Liver (tissue), 8 donors: ENCODE measurements at regions not wholly inside any gene's neighbourhood (a gene's known extent, or its start where the extent isn't known, plus 50 kb on each side); places are given as distances from the start of the nearest gene placed in this dataset.

Experiments used
- DNase-seq: peaks from one replicate; pipeline ENCODE4 v3.0.0-alpha.2; 2017; ENCODE audit warnings: low spot score
- H3K27ac ChIP-seq, 2 donors: one replicate each; pipeline ENCODE4 v1.7.0; 2013; ENCODE audit warnings: inconsistent platforms in 2 of 2, low read length in 2 of 2, control low read depth in 1 of 2, low read depth in 1 of 2, mild to moderate bottlenecking in 1 of 2
- H3K27me3 ChIP-seq, 4 donors: one replicate each; pipeline versions ENCODE4 v1.6.1 to v1.7.0; 2013; ENCODE audit warnings: low read length in 3 of 4, inconsistent platforms in 1 of 4, mild to moderate bottlenecking in 1 of 4, moderate library complexity in 1 of 4; ENCODE audit not compliant: control insufficient read depth in 4 of 4, insufficient read depth in 4 of 4
- H3K36me3 ChIP-seq, 4 donors: one replicate each; pipeline versions ENCODE4 v1.6.1 to v1.7.0; 2013; ENCODE audit warnings: low read length in 3 of 4, mild to moderate bottlenecking in 3 of 4, low read depth in 1 of 4, moderate library complexity in 1 of 4; ENCODE audit not compliant: control insufficient read depth in 4 of 4, insufficient read depth in 3 of 4
- H3K4me1 ChIP-seq, 4 donors: one replicate each; pipeline versions ENCODE4 v1.6.1 to v1.7.0; 2013; ENCODE audit warnings: low read length in 3 of 4, mild to moderate bottlenecking in 3 of 4, moderate library complexity in 1 of 4; ENCODE audit not compliant: control insufficient read depth in 4 of 4, insufficient read depth in 4 of 4
- H3K4me3 ChIP-seq, 3 donors: one replicate each; pipeline versions ENCODE4 v1.6.1 to v1.7.0; 2013; ENCODE audit warnings: low read length in 3 of 3, control low read depth in 1 of 3, low read depth in 1 of 3, mild to moderate bottlenecking in 1 of 3
- H3K9ac ChIP-seq, 2 donors: one replicate each; pipeline ENCODE4 v1.7.0; 2013; ENCODE audit warnings: low read length in 2 of 2, mild to moderate bottlenecking in 2 of 2, moderate library complexity in 2 of 2, control low read depth in 1 of 2, low read depth in 1 of 2
- H3K9me3 ChIP-seq, 4 donors: one replicate each; pipeline versions ENCODE4 v1.6.1 to v1.7.0; 2013; ENCODE audit warnings: low read length in 3 of 4; ENCODE audit not compliant: control insufficient read depth in 4 of 4
- EGR1 ChIP-seq, 2 donors: IDR thresholded peaks; 2 replicates each; pipeline ENCODE4 v1.6.1; 2016 to 2018; ENCODE audit warnings: antibody characterized with exemption in 2 of 2, low read depth in 2 of 2
- FOXA1 ChIP-seq: IDR thresholded peaks from 2 replicates; pipeline ENCODE4 v1.6.1; 2016; ENCODE audit warnings: antibody characterized with exemption
- FOXA2 ChIP-seq: IDR thresholded peaks from 2 replicates; pipeline ENCODE4 v1.6.1; 2016; ENCODE audit warnings: antibody characterized with exemption
- GABPA ChIP-seq, 2 donors: IDR thresholded peaks in 1 of 2; conservative IDR thresholded peaks in 1 of 2; 2 replicates each; pipeline ENCODE4 v1.6.1; 2016; ENCODE audit warnings: antibody characterized with exemption in 2 of 2, mild to moderate bottlenecking in 1 of 2, moderate library complexity in 1 of 2
- HNF4A ChIP-seq, 2 donors: conservative IDR thresholded peaks; 2 replicates each; pipeline ENCODE4 v1.6.1; 2016; ENCODE audit warnings: antibody characterized with exemption in 2 of 2, mild to moderate bottlenecking in 2 of 2
- HNF4G ChIP-seq: IDR thresholded peaks from 2 replicates; pipeline ENCODE4 v1.6.1; 2016; ENCODE audit warnings: antibody characterized with exemption
- NR2F2 ChIP-seq: IDR thresholded peaks from 2 replicates; pipeline ENCODE4 v1.6.1; 2016; ENCODE audit warnings: antibody characterized with exemption
- RAD21 ChIP-seq, 2 donors: IDR thresholded peaks; 2 replicates each; pipeline ENCODE4 v1.6.1; 2016; ENCODE audit warnings: antibody characterized with exemption in 2 of 2, mild to moderate bottlenecking in 2 of 2
- SP1 ChIP-seq: IDR thresholded peaks from 2 replicates; pipeline ENCODE4 v1.6.1; 2018; ENCODE audit warnings: antibody characterized with exemption, mild to moderate bottlenecking
- TAF1 ChIP-seq: conservative IDR thresholded peaks from 2 replicates; pipeline ENCODE4 v1.6.1; 2016; ENCODE audit warnings: antibody characterized with exemption, mild to moderate bottlenecking
- YY1 ChIP-seq: IDR thresholded peaks from 2 replicates; pipeline ENCODE4 v1.6.1; 2016; ENCODE audit warnings: antibody characterized with exemption, mild to moderate bottlenecking
- WGBS: extraction: QIAGEN DNeasy Blood & Tissue Kit; methylation state at CpG from one replicate; pipeline ENCODE4 v1.1.7; 2013; 5-methylcytosine and 5-hydroxymethylcytosine counted together
- TF ChIP-seq, protein P1 (sequence below): IDR thresholded peaks from 2 replicates; pipeline ENCODE4 v1.6.1; 2016; ENCODE audit warnings: antibody characterized with exemption
- TF ChIP-seq, protein P2 (sequence below): IDR thresholded peaks from 2 replicates; pipeline ENCODE4 v1.6.1; 2016; ENCODE audit warnings: antibody characterized with exemption
- TF ChIP-seq, protein P3 (sequence below): IDR thresholded peaks from 2 replicates; pipeline ENCODE4 v1.6.1; 2016; ENCODE audit warnings: antibody characterized with exemption, mild to moderate bottlenecking
- TF ChIP-seq, protein P4 (sequence below): fragments of 150-350 bp; IDR thresholded peaks from 2 replicates; pipeline ENCODE4 v1.5.1; 2017; ENCODE audit warnings: improper control_type of control experiment, low read depth, low read length; ENCODE audit not compliant: missing input control
- TF ChIP-seq, protein P5 (sequence below): IDR thresholded peaks from 2 replicates; pipeline ENCODE4 v1.6.1; 2016; ENCODE audit warnings: antibody characterized with exemption
- donor health status: healthy.
- donor health status: healthy.
- donor health status: healthy.
- donor health status: healthy.
- donor health status: healthy.

DNA sequence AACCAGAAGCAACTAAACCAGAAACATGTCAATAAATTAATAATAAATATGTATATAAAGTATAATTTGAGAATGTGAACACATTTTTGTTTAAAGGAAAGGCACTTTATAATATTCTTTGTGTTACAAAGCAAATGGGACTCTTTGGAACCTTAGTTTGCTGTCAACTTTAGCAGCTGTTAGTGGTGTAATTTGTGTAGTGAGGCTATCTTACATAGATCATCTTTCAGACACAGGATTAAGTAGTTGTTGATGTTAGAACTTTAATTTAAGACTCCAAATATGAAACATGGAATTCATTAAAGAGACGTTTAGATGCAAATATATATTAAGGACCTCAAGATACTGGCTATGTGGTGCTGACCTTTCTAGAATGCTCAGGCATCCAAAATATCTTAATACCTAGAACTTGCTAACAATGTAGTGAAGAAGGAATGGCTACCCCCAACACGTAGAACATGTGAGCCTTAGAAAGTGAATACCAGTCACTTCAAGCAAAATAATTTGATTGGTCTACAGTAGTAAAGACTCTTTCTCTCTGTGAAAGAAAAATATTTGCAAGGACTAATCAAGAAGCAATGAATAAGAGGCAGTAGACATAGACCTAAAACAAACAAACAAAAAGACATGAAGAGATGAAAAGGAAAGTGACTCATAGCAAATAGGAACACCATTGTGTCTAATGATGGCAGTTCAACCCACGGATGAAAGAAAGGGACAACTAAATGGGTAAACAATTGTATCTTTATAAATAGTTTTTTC, 811.4 kb downstream of the USP25 start:
- no peak overlapping the region for H3K9ac ChIP-seq
- no peaks in the 10 kb centered on the region for H3K9me3 ChIP-seq
- TF ChIP-seq FOXA1: no peak
- TF ChIP-seq RAD21 (IDR thresholded peaks at IDR 0.05): no peak
- TF ChIP-seq YY1: no peak
- TF ChIP-seq HNF4G: no peak
- TF ChIP-seq, protein P1, sequence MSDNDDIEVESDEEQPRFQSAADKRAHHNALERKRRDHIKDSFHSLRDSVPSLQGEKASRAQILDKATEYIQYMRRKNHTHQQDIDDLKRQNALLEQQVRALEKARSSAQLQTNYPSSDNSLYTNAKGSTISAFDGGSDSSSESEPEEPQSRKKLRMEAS: no peak
- TF ChIP-seq, protein P2, sequence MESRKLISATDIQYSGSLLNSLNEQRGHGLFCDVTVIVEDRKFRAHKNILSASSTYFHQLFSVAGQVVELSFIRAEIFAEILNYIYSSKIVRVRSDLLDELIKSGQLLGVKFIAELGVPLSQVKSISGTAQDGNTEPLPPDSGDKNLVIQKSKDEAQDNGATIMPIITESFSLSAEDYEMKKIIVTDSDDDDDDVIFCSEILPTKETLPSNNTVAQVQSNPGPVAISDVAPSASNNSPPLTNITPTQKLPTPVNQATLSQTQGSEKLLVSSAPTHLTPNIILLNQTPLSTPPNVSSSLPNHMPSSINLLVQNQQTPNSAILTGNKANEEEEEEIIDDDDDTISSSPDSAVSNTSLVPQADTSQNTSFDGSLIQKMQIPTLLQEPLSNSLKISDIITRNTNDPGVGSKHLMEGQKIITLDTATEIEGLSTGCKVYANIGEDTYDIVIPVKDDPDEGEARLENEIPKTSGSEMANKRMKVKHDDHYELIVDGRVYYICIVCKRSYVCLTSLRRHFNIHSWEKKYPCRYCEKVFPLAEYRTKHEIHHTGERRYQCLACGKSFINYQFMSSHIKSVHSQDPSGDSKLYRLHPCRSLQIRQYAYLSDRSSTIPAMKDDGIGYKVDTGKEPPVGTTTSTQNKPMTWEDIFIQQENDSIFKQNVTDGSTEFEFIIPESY: no peak
- TF ChIP-seq, protein P3, sequence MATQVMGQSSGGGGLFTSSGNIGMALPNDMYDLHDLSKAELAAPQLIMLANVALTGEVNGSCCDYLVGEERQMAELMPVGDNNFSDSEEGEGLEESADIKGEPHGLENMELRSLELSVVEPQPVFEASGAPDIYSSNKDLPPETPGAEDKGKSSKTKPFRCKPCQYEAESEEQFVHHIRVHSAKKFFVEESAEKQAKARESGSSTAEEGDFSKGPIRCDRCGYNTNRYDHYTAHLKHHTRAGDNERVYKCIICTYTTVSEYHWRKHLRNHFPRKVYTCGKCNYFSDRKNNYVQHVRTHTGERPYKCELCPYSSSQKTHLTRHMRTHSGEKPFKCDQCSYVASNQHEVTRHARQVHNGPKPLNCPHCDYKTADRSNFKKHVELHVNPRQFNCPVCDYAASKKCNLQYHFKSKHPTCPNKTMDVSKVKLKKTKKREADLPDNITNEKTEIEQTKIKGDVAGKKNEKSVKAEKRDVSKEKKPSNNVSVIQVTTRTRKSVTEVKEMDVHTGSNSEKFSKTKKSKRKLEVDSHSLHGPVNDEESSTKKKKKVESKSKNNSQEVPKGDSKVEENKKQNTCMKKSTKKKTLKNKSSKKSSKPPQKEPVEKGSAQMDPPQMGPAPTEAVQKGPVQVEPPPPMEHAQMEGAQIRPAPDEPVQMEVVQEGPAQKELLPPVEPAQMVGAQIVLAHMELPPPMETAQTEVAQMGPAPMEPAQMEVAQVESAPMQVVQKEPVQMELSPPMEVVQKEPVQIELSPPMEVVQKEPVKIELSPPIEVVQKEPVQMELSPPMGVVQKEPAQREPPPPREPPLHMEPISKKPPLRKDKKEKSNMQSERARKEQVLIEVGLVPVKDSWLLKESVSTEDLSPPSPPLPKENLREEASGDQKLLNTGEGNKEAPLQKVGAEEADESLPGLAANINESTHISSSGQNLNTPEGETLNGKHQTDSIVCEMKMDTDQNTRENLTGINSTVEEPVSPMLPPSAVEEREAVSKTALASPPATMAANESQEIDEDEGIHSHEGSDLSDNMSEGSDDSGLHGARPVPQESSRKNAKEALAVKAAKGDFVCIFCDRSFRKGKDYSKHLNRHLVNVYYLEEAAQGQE: no peak
- no peak for TF ChIP-seq EGR1 (IDR thresholded peaks at IDR 0.05; ENCODE audit: low read depth in 2 of 2)
- TF ChIP-seq, protein P4, sequence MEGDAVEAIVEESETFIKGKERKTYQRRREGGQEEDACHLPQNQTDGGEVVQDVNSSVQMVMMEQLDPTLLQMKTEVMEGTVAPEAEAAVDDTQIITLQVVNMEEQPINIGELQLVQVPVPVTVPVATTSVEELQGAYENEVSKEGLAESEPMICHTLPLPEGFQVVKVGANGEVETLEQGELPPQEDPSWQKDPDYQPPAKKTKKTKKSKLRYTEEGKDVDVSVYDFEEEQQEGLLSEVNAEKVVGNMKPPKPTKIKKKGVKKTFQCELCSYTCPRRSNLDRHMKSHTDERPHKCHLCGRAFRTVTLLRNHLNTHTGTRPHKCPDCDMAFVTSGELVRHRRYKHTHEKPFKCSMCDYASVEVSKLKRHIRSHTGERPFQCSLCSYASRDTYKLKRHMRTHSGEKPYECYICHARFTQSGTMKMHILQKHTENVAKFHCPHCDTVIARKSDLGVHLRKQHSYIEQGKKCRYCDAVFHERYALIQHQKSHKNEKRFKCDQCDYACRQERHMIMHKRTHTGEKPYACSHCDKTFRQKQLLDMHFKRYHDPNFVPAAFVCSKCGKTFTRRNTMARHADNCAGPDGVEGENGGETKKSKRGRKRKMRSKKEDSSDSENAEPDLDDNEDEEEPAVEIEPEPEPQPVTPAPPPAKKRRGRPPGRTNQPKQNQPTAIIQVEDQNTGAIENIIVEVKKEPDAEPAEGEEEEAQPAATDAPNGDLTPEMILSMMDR: no peak
- no peak for TF ChIP-seq GABPA (IDR thresholded peaks at IDR 0.05 in 1 of 2, conservative IDR thresholded peaks at IDR 0.05 in 1 of 2)
- TF ChIP-seq HNF4A (conservative IDR thresholded peaks at IDR 0.05): no peak
- no peaks in the 10 kb centered on the region for H3K4me1 ChIP-seq
- H3K27me3 ChIP-seq: no peaks in the 10 kb centered on the region
- H3K4me3 ChIP-seq: no peak overlapping the region
- no peak for DNase-seq
- H3K27ac ChIP-seq: no peak overlapping the region
- WGBS: 85% methylated on average over 3 of the region's 3 CpGs
- H3K36me3 ChIP-seq: peaks cover 0 to 7% (median 0%) of the 10 kb centered on the region in 4 donors

DNA sequence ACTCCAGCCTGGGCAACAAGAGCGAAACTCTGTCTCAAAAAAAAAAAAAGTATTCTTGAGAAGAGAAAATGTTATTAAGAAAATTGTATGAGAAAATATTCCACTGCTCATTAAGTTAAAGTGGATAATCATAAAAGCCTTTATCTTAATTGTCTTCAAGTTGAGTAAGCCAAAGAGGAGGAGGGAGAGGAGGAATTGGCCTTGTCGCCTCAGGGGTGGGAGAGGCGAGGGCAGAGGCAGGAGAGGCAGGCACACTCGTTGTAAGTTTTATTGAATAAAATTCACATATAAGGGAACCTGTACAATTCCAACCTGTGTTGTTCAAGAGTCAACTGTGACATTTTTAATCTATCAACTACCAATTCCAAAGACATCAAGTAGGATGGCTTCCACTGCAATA, 820.3 kb downstream of the USP25 start:
- no peak overlapping the region for H3K4me3 ChIP-seq
- 95% methylated on average over 4 of the region's 4 CpGs for WGBS
- no peaks in the 10 kb centered on the region for H3K4me1 ChIP-seq
- no peak for TF ChIP-seq RAD21 (IDR thresholded peaks at IDR 0.05)
- TF ChIP-seq FOXA2: no peak
- TF ChIP-seq, protein P1: no peak
- no peak for TF ChIP-seq NR2F2
- TF ChIP-seq, protein P5, sequence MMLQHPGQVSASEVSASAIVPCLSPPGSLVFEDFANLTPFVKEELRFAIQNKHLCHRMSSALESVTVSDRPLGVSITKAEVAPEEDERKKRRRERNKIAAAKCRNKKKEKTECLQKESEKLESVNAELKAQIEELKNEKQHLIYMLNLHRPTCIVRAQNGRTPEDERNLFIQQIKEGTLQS: no peak
- TF ChIP-seq SP1: no peak
- TF ChIP-seq, protein P4: no peak
- no peak for TF ChIP-seq TAF1
- no peak overlapping the region for H3K27ac ChIP-seq
- no peak overlapping the region for H3K9ac ChIP-seq
- no peak for DNase-seq
- H3K27me3 ChIP-seq: no peaks in the 10 kb centered on the region
- H3K36me3 ChIP-seq: no peaks in the 10 kb centered on the region
- no peaks in the 10 kb centered on the region for H3K9me3 ChIP-seq
